Upper lobe of right lung (tissue), 1 donor: ENCODE measurements at regions not wholly inside any gene's neighbourhood (a gene's known extent, or its start where the extent isn't known, plus 50 kb on each side); places are given as distances from the start of the nearest gene placed in this dataset.

Source experiments
- ATAC-seq: fragments of 200-7000 bp; cut with Tn5 transposase; one replicate; pipeline ENCODE4 v1.9.1; 2020; ENCODE audit warnings: mild to moderate bottlenecking, moderate library complexity
- DNase-seq: peaks from one replicate; pipeline ENCODE4 v3.0.0-alpha.2; 2020
- H3K27ac ChIP-seq: fragments of 200-600 bp; one replicate; pipeline ENCODE4 v1.8.0; 2022
- H3K27me3 ChIP-seq: fragments of 200-600 bp; one replicate; pipeline ENCODE4 v1.8.0; 2022; ENCODE audit warnings: mild to moderate bottlenecking
- H3K36me3 ChIP-seq: fragments of 200-600 bp; one replicate; pipeline ENCODE4 v1.8.0; 2022
- H3K4me1 ChIP-seq: fragments of 200-600 bp; one replicate; pipeline ENCODE4 v1.8.0; 2022
- H3K4me3 ChIP-seq: fragments of 200-600 bp; one replicate; pipeline ENCODE4 v1.8.0; 2022; ENCODE audit warnings: mild to moderate bottlenecking
- H3K9me3 ChIP-seq: fragments of 200-600 bp; one replicate; pipeline ENCODE4 v1.8.0; 2022
- CTCF ChIP-seq: fragments of 200-600 bp; IDR thresholded peaks from one replicate; pipeline ENCODE4 v1.8.0; 2022; ENCODE audit warnings: antibody characterized with exemption
- intact Hi-C: fragments of 100-400 bp; cut with DNase I; formaldehyde crosslinking; loops from one replicate; pipeline ENCODE4 v1.11.0; 2022
- donor health status: DM: no; HTN: yes; CAD: no; lungs with severe emphysema.

- no peak for TF ChIP-seq CTCF
- no peaks in the 10 kb centered on the region for H3K4me1 ChIP-seq
- no peak for ATAC-seq
- H3K36me3 ChIP-seq, result no peaks in the 10 kb centered on the region
- intact Hi-C loops, result no loop called here
- no peak for DNase-seq
- no peak overlapping the region for H3K4me3 ChIP-seq
- no peak overlapping the region for H3K27ac ChIP-seq
- H3K9me3 ChIP-seq, result no peaks in the 10 kb centered on the region
- H3K27me3 ChIP-seq, result no peaks in the 10 kb centered on the region
These were observed 317.7 kb downstream of the PAPSS1 start for GRCh38 chr4:107402291-107402690.

DNA sequence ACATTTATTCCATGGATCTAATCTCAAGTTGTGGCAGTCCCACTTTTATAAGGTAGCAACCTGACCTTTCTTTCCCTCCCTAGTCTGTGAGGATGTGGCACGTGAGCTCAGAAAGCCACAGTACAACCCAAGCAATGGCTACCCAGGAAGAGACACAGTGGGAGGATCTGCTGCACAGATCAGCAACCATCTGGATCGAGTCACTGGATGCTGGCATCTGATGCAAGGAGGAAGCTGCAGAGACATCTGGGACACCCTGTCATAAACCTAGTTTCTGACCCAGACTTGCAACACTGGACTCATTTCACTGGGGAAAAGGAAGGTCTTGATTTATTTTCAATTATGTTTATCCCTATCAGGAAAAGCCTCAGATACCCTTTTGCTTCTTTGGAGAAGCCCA lies 327.1 kb downstream of the PAPSS1 start:
- intact Hi-C loops, result no loop called here
- no peak for TF ChIP-seq CTCF
- H3K36me3 ChIP-seq, result no peaks in the 10 kb centered on the region
- no peak overlapping the region for H3K4me3 ChIP-seq
- no peaks in the 10 kb centered on the region for H3K4me1 ChIP-seq
- DNase-seq, result no peak
- H3K27ac ChIP-seq, result peak overlapping the region; percentile 6
- H3K27me3 ChIP-seq, result no peaks in the 10 kb centered on the region
- H3K9me3 ChIP-seq, result no peaks in the 10 kb centered on the region
- peak; percentile 57 for ATAC-seq

DNA sequence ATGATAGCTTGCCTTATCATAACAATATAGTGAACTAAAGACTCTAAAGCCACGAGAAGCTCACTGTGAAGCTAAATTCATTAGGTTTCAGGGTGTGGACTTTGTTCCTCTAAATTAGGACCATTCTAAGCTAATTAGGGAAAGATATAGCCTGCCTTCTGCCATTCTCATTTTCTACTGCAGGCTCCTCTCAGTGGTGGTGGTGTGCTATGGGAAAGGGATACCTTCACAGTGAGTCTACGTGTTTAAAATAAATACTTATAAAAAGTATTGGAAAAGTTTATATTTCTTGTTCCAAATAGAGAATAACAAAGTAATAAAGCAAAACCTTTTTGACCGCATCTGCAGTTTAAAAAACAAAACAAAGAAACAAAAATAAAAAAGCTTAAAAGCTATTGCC lies 327.7 kb downstream of the PAPSS1 start:
- H3K27me3 ChIP-seq, result no peaks in the 10 kb centered on the region
- DNase-seq (no peak), ATAC-seq (no peak)
- no peaks in the 10 kb centered on the region for H3K36me3 ChIP-seq
- H3K9me3 ChIP-seq, result no peaks in the 10 kb centered on the region
- no peak overlapping the region for H3K4me3 ChIP-seq
- H3K27ac ChIP-seq, result peak overlapping the region; percentile 6
- TF ChIP-seq CTCF, result no peak
- intact Hi-C loops, result no loop called here
- H3K4me1 ChIP-seq, result no peaks in the 10 kb centered on the region

DNA sequence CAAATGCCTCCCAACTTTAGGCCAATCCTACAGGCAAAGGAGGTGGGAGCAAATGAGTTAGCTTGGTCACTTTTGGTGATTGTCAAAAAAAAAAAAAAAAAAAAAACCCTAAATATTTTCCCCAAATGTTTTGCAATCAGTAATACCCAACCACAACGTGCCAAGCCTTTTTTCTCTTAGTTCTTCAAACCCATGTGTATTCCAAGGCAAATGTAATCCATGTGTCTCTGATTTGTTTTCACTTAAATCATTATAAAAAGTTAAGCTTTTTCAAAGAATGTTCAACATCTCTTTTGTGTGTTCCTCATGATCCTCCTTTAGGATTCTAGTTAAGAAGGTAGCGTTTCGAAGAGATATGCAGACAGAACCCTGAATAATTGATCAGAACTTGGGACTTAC lies 328.4 kb downstream of the PAPSS1 start:
- DNase-seq (no peak), ATAC-seq (no peak)
- Histone ChIP-seq H3K9me3 (no peaks in the 10 kb centered on the region), H3K4me1 (no peaks in the 10 kb centered on the region), H3K4me3 (no peak overlapping the region), H3K27me3 (no peaks in the 10 kb centered on the region), H3K27ac (no peak overlapping the region), H3K36me3 (no peaks in the 10 kb centered on the region)
- intact Hi-C loops, result no loop called here
- TF ChIP-seq CTCF, result no peak

GRCh38 chr4:107391009-107391629 lies 328.9 kb downstream of the PAPSS1 start:
- Histone ChIP-seq H3K4me1 (no peaks in the 10 kb centered on the region), H3K36me3 (no peaks in the 10 kb centered on the region), H3K27me3 (no peaks in the 10 kb centered on the region), H3K9me3 (no peaks in the 10 kb centered on the region), H3K27ac (no peak overlapping the region), H3K4me3 (no peak overlapping the region)
- ATAC-seq (no peak), DNase-seq (no peak)
- intact Hi-C loops, result no loop called here
- TF ChIP-seq CTCF, result no peak

DNA sequence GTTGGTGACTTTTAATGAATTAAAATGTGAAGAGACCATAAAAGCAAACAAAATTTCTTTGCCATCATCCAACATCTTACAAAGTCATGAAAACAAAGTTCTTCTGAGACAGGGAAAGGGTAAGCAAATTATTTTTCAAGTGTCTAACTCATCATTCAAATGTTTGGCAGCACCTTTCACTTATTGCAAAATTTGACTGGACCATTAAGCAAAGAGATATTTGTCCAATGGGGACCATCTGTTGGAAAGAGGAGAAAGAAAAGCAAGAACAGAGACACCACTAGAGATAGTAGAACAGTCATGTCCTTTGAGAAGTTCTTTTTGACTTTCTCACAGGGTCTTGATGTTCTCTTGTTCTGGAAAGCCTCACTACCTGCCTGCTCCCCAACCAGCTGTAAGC lies 330.1 kb downstream of the PAPSS1 start:
- TF ChIP-seq CTCF, result no peak
- intact Hi-C loops, result no loop called here
- no peaks in the 10 kb centered on the region for H3K36me3 ChIP-seq
- no peaks in the 10 kb centered on the region for H3K9me3 ChIP-seq
- H3K4me1 ChIP-seq, result no peaks in the 10 kb centered on the region
- H3K27me3 ChIP-seq, result no peaks in the 10 kb centered on the region
- DNase-seq (no peak), ATAC-seq (no peak)
- H3K4me3 ChIP-seq, result no peak overlapping the region
- H3K27ac ChIP-seq, result no peak overlapping the region
